ENCODE measurements at regions not wholly inside any gene's neighbourhood (a gene's known extent, or its start where the extent isn't known, plus 50 kb on each side); places are given as distances from the start of the nearest gene placed in this dataset.

DNA sequence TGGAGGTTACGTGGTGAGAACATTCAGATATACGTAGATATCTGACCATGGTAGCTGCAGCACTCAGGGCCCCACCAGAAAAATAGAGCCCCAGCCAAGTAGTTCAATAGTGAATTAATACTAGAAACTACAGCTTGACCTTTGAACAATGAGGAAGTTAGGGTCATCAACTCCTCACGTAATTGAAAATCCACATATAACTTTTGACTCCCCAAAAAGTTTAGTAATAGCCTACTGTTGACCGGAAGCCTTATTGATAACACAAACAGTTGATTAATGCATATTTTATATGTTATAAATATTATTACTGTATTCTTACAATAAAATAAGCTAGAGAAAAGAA, 117.9 kb downstream of the SNX5 start:
- DNase-seq (ENCODE audit: low read depth) = no peak
- TF ChIP-seq, protein P1, sequence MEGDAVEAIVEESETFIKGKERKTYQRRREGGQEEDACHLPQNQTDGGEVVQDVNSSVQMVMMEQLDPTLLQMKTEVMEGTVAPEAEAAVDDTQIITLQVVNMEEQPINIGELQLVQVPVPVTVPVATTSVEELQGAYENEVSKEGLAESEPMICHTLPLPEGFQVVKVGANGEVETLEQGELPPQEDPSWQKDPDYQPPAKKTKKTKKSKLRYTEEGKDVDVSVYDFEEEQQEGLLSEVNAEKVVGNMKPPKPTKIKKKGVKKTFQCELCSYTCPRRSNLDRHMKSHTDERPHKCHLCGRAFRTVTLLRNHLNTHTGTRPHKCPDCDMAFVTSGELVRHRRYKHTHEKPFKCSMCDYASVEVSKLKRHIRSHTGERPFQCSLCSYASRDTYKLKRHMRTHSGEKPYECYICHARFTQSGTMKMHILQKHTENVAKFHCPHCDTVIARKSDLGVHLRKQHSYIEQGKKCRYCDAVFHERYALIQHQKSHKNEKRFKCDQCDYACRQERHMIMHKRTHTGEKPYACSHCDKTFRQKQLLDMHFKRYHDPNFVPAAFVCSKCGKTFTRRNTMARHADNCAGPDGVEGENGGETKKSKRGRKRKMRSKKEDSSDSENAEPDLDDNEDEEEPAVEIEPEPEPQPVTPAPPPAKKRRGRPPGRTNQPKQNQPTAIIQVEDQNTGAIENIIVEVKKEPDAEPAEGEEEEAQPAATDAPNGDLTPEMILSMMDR (IDR thresholded peaks at IDR 0.05; ENCODE audit: low read depth, low read length, missing control alignments) = no peak
- in situ Hi-C loops (cut with HindIII; ENCODE audit: low sequenced_read_pairs) = no loop called here
- no peak overlapping the region for H3K4me3 ChIP-seq (ENCODE audit: low read depth, low read length)

DNA sequence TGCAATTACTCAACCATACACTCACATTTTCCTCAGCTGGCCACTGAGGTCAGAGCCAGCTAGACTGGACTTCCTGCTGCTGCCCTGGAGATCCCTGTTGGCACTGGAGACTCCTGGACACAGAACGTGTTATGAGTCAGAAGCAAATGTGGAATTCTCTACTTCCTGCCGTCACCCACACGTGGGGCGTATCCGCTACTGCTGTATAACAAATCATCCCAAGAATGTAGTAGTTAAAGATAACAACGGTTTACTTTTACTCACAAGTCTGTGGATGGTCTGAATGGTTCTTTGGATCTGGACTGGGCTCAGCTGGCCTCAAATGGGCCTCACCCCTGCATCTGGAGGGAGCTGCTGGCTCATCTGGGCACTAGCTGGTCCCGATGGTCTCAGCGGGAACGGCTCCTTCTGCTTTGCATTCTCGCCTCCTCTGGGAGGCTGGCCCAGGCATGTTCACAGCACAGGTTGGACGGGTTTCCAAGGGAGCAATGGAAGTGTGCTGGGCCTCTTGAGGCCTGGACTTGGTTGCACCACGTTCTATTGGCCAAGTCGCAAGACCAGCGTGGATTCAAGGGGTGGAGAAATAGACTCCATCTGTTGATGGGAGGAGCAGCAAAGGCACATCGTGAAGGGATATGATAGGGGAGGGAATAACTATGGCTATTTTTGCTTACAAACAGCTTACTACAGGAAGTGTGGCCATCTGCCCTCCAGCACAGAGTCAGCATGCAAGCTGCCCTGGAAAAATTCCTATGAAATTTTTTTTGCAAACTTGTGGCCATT, 118.5 kb downstream of the SNX5 start:
- DNase-seq (ENCODE audit: low read depth) = peak; percentile 88
- no peak overlapping the region for H3K4me3 ChIP-seq (ENCODE audit: low read depth, low read length)
- in situ Hi-C loops (cut with HindIII; ENCODE audit: low sequenced_read_pairs) = no loop called here
- TF ChIP-seq, protein P1 (IDR thresholded peaks at IDR 0.05; ENCODE audit: low read depth, low read length, missing control alignments) = no peak

DNA sequence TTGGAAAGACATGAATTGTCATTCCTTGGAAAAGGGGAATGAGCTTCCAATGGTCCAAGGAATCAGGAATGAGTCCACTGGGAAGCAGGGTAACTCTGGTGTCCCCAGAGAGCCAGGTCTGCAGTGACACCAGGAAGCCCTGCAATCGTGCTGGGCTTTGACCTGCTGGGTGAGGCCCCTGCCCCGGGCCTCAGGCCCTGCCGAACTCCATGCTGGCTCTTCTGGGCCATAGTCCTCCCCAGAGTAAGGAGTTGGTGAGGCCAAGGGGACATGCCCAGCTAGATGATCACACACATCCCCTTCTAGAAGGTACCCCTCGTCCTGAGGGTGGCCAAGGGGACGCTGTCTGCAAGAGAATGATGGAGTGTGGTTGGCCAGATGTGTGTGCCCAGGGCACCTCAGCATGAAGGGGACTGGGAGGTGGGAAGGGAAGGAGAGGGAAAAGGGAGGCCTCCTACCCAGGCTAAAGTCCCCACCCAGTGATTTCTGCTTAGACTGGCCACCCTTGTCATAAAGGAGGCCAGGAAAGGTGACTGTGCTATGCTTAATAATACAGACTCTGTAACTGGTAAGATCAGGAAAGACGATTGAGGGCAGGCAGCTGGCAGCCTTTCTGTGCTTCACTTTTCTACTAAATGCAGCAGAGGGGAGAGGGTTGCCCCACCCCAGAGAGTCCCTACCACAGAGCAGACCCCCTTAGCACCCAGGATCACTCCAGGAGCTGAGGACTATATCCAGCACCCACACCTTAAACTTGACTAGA, 119.3 kb downstream of the SNX5 start:
- no peak overlapping the region for H3K4me3 ChIP-seq (ENCODE audit: low read depth, low read length)
- in situ Hi-C loops (cut with HindIII; ENCODE audit: low sequenced_read_pairs) = no loop called here
- no peak for DNase-seq (ENCODE audit: low read depth)
- TF ChIP-seq, protein P1 (IDR thresholded peaks at IDR 0.05; ENCODE audit: low read depth, low read length, missing control alignments) = no peak

DNA sequence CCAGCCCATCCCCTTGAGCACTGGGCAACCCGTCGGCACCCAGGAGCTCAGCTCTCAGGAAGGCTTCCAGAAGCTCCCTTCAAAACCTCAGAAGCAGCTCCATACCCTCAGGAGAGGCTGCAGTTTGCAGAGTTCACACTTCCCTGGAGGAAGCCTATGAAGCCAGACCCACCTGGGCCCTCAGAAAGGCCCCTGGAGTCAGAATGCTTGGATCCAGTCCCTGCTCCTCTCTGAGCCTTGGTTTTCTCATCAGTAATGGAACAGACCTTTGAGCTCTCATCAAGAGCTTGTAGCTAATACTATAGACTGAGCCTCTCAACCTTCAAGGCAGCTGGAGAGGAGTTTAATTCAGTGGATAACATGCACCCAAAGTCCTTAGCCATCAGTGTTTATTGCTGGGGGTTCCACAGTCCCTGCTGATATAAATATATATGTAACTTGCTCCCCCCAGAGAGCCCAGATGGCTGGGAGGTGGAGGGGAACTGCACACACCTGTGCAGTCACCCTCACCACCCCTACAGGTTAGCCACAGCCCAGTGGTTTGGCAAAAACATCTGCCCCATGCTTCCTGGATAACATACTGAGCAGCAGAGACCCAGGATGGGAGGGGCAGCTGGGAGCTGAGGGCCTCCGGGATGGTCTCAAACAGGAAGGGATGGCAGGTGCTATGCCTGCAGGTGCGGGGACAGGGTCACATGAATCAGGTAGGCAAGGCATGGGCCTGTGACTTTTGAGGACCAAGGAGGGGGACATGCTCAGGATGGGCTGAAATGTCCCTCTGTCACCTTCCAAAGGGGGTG, 120.1 kb downstream of the SNX5 start:
- no peak for DNase-seq (ENCODE audit: low read depth)
- no peak overlapping the region for H3K4me3 ChIP-seq (ENCODE audit: low read depth, low read length)
- TF ChIP-seq, protein P1 (IDR thresholded peaks at IDR 0.05; ENCODE audit: low read depth, low read length, missing control alignments) = no peak
- in situ Hi-C loops (cut with HindIII; ENCODE audit: low sequenced_read_pairs) = no loop called here

DNA sequence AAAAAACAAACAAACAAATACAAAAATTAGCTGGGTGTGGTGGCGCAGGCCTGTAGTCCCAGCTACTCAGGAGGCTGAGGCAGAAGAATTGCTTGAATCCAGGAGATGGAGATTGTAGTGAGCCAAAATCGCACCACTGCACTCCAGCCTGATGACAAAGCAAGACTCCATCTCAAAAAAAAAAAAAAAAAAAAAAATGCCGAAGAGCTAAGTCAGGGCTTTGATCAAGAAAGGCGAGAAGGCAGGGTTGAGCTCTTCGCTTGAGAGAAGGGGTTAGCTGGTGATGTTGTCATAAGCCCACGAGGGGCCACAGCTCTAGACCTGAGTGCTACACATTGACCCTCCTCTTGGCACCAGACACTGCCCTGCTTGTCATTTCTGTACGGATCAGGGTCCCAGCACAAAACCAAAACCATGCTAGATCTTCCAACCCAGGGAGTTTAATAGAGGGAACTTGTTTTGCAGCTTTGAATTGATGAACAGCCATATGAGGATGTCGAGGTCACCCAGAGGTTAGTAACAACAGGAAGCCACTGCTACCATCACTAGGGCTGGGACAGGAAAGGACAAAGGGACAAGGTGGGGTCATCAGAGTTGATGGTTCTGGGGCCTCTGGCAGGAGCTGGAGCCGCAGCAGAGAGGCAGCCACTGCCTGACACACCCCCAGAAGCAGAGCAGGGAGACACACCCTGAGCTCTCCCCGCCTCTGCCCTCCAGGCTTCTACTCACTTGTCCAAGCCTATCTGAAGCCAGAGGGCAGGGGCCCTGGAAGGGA, 122.7 kb downstream of the SNX5 start:
- in situ Hi-C loops (cut with HindIII; ENCODE audit: low sequenced_read_pairs) = no loop called here
- H3K4me3 ChIP-seq (ENCODE audit: low read depth, low read length) = no peak overlapping the region
- DNase-seq (ENCODE audit: low read depth) = no peak
- TF ChIP-seq, protein P1 (IDR thresholded peaks at IDR 0.05; ENCODE audit: low read depth, low read length, missing control alignments) = no peak
